GM19023 (cell line): ENCODE measurements at regions not wholly inside any gene's neighbourhood (a gene's known extent, or its start where the extent isn't known, plus 50 kb on each side); places are given as distances from the start of the nearest gene placed in this dataset.

ENCODE experiments used
- ATAC-seq: cut with Tn5 transposase; IDR thresholded peaks from one replicate; pipeline ENCODE4 v1.9.1; 2021; ENCODE audit warnings: mild to moderate bottlenecking, moderate library complexity; ENCODE audit not compliant: unreplicated experiment

GRCh38 chr13:74973935-74974879 lies 507.8 kb downstream of the TBC1D4 start:
- no peak for ATAC-seq

GRCh38 chr13:74969419-74969818 lies 512.5 kb downstream of the TBC1D4 start:
- ATAC-seq, result no peak

GRCh38 chr13:74966814-74967424 lies 515.0 kb downstream of the TBC1D4 start:
- no peak for ATAC-seq

- ATAC-seq, result no peak
Observed at GRCh38 chr13:74966275-74966674, 515.7 kb downstream of the TBC1D4 start.

GRCh38 chr13:74945637-74946036 lies 536.3 kb downstream of the TBC1D4 start:
- ATAC-seq, result no peak

GRCh38 chr13:74931698-74932433 lies 550.1 kb downstream of the TBC1D4 start:
- ATAC-seq, result no peak

- ATAC-seq, result no peak
Observed at GRCh38 chr13:74930402-74931165, 551.4 kb downstream of the TBC1D4 start.

- no peak for ATAC-seq
Observed at GRCh38 chr13:74929436-74929835, 552.5 kb downstream of the TBC1D4 start.

GRCh38 chr13:74927823-74928222 lies 554.1 kb downstream of the TBC1D4 start:
- ATAC-seq, result no peak

GRCh38 chr13:74922963-74923362 lies 559.0 kb downstream of the TBC1D4 start:
- no peak for ATAC-seq

- ATAC-seq, result no peak
Observed at GRCh38 chr13:74921326-74921725, 560.6 kb downstream of the TBC1D4 start.

- no peak for ATAC-seq
Observed at GRCh38 chr13:74920920-74921319, 561.0 kb downstream of the TBC1D4 start.

GRCh38 chr13:74920361-74920760 lies 561.6 kb downstream of the TBC1D4 start:
- no peak for ATAC-seq

GRCh38 chr13:74919914-74920313 lies 562.1 kb downstream of the TBC1D4 start:
- ATAC-seq, result no peak

GRCh38 chr13:74912898-74913297 lies 569.1 kb downstream of the TBC1D4 start:
- no peak for ATAC-seq

GRCh38 chr13:74910415-74910814 lies 571.6 kb downstream of the TBC1D4 start:
- ATAC-seq, result no peak

- ATAC-seq, result no peak
Observed at GRCh38 chr13:74907788-74908187, 574.2 kb downstream of the TBC1D4 start.

GRCh38 chr13:74904556-74904955 lies 577.4 kb downstream of the TBC1D4 start:
- ATAC-seq, result no peak

GRCh38 chr13:74895042-74895796 lies 586.8 kb downstream of the TBC1D4 start:
- ATAC-seq, result no peak

- ATAC-seq, result no peak
Observed at GRCh38 chr13:74892096-74892495, 589.9 kb downstream of the TBC1D4 start.
